ENCODE measurements at regions not wholly inside any gene's neighbourhood (a gene's known extent, or its start where the extent isn't known, plus 50 kb on each side); places are given as distances from the start of the nearest gene placed in this dataset.
"Not testable (repeated sequence)": the region's sequence is repeated elsewhere in the genome, so short reads cannot be mapped to it uniquely, and the experiment has no call there.

GRCh38 chr12:34218193-34219045 is 196.1 kb downstream of the ALG10 start:
- CTCF ChIA-PET = no interaction called here
- no peaks in the 10 kb centered on the region for H3K4me1 Mint-ChIP-seq (ENCODE audit: low read depth, unreplicated experiment)
- peaks cover 7% of the 10 kb centered on the region for H3K36me3 Mint-ChIP-seq (ENCODE audit: insufficient read depth, unreplicated experiment)
- H3K27ac Mint-ChIP-seq (ENCODE audit: unreplicated experiment) = peak overlapping the region; percentile 55
- no peaks in the 10 kb centered on the region for H3K27me3 Mint-ChIP-seq (ENCODE audit: unreplicated experiment)
- H3K4me3 Mint-ChIP-seq (ENCODE audit: low read depth, unreplicated experiment) = peak overlapping the region; percentile 69
- peak; percentile 65 for TF ChIP-seq CTCF (IDR thresholded peaks at IDR 0.05; ENCODE audit: unreplicated experiment)
- BruUV-seq (replicated peaks) = no TSS peak
- peak; percentile 76 for DNase-seq
- H3K9me3 Mint-ChIP-seq (ENCODE audit: low read depth, unreplicated experiment) = peaks cover 2% of the 10 kb centered on the region
- intact Hi-C loops (cut with micrococcal nuclease; ENCODE audit: unreplicated experiment) = loop anchor here (1.0 kb wide), 2 partner anchors 96 to 180 kb away; no protein-coding TSS in a partner anchor

- peaks cover 2% of the 10 kb centered on the region for H3K9me3 Mint-ChIP-seq (ENCODE audit: low read depth, unreplicated experiment)
- intact Hi-C loops (cut with micrococcal nuclease; ENCODE audit: unreplicated experiment) = no loop called here
- TF ChIP-seq CTCF (IDR thresholded peaks at IDR 0.05; ENCODE audit: unreplicated experiment) = no peak
- no TSS peak for BruUV-seq (replicated peaks)
- peak overlapping the region; percentile 69 for H3K4me3 Mint-ChIP-seq (ENCODE audit: low read depth, unreplicated experiment)
- CTCF ChIA-PET = no interaction called here
- H3K36me3 Mint-ChIP-seq (ENCODE audit: insufficient read depth, unreplicated experiment) = peaks cover 7% of the 10 kb centered on the region
- no peak for DNase-seq
- H3K27ac Mint-ChIP-seq (ENCODE audit: unreplicated experiment) = no peak overlapping the region
- no peaks in the 10 kb centered on the region for H3K4me1 Mint-ChIP-seq (ENCODE audit: low read depth, unreplicated experiment)
- no peaks in the 10 kb centered on the region for H3K27me3 Mint-ChIP-seq (ENCODE audit: unreplicated experiment)
These were observed 196.9 kb downstream of the ALG10 start for GRCh38 chr12:34219046-34219770.

GRCh38 chr12:34220079-34220478 is 197.8 kb downstream of the ALG10 start:
- intact Hi-C loops (cut with micrococcal nuclease; ENCODE audit: unreplicated experiment); H3K27ac Mint-ChIP-seq (ENCODE audit: unreplicated experiment); BruUV-seq (replicated peaks); H3K36me3 Mint-ChIP-seq (ENCODE audit: insufficient read depth, unreplicated experiment); H3K4me3 Mint-ChIP-seq (ENCODE audit: low read depth, unreplicated experiment); H3K27me3 Mint-ChIP-seq (ENCODE audit: unreplicated experiment); H3K4me1 Mint-ChIP-seq (ENCODE audit: low read depth, unreplicated experiment); H3K9me3 Mint-ChIP-seq (ENCODE audit: low read depth, unreplicated experiment); DNase-seq: not testable (repeated sequence)
- CTCF ChIA-PET = interaction anchor here (0.6 to 0.7 kb wide), 2 partner anchors 11 to 574 kb away, joined by 3 to 4 read pairs; no protein-coding TSS in a partner anchor

GRCh38 chr12:34223640-34224039 is 201.3 kb downstream of the ALG10 start:
- Mint-ChIP-seq H3K27me3 (ENCODE audit: unreplicated experiment) (no peaks in the 10 kb centered on the region), H3K4me1 (ENCODE audit: low read depth, unreplicated experiment) (no peaks in the 10 kb centered on the region), H3K4me3 (ENCODE audit: low read depth, unreplicated experiment) (no peak overlapping the region), H3K27ac (ENCODE audit: unreplicated experiment) (no peak overlapping the region), H3K36me3 (ENCODE audit: insufficient read depth, unreplicated experiment) (peaks cover 2% of the 10 kb centered on the region), H3K9me3 (ENCODE audit: low read depth, unreplicated experiment) (peaks cover 8% of the 10 kb centered on the region)
- no peak for TF ChIP-seq CTCF (IDR thresholded peaks at IDR 0.05; ENCODE audit: unreplicated experiment)
- CTCF ChIA-PET = no interaction called here
- intact Hi-C loops (cut with micrococcal nuclease; ENCODE audit: unreplicated experiment) = no loop called here
- BruUV-seq (replicated peaks) = no TSS peak
- no peak for DNase-seq

- BruUV-seq (replicated peaks); H3K4me3 Mint-ChIP-seq (ENCODE audit: low read depth, unreplicated experiment): not testable (repeated sequence)
These were observed 203.7 kb downstream of the ALG10 start for GRCh38 chr12:34226044-34226443.

GRCh38 chr12:34228046-34228445 is 205.8 kb downstream of the ALG10 start:
- H3K27ac Mint-ChIP-seq (ENCODE audit: unreplicated experiment); CTCF ChIA-PET: not testable (repeated sequence)
- peaks cover 16% of the 10 kb centered on the region for H3K9me3 Mint-ChIP-seq (ENCODE audit: low read depth, unreplicated experiment)

More at GRCh38 chr12:34226044-34226443, 203.7 kb downstream of the ALG10 start:
- H3K27me3 Mint-ChIP-seq (ENCODE audit: unreplicated experiment); CTCF ChIA-PET; H3K36me3 Mint-ChIP-seq (ENCODE audit: insufficient read depth, unreplicated experiment); intact Hi-C loops (cut with micrococcal nuclease; ENCODE audit: unreplicated experiment); H3K27ac Mint-ChIP-seq (ENCODE audit: unreplicated experiment); DNase-seq; H3K4me1 Mint-ChIP-seq (ENCODE audit: low read depth, unreplicated experiment): not testable (repeated sequence)
- peaks cover 13% of the 10 kb centered on the region for H3K9me3 Mint-ChIP-seq (ENCODE audit: low read depth, unreplicated experiment)

GRCh38 chr12:34229033-34229432 is 206.7 kb downstream of the ALG10 start:
- H3K4me3 Mint-ChIP-seq (ENCODE audit: low read depth, unreplicated experiment); BruUV-seq (replicated peaks); intact Hi-C loops (cut with micrococcal nuclease; ENCODE audit: unreplicated experiment); H3K27me3 Mint-ChIP-seq (ENCODE audit: unreplicated experiment); H3K4me1 Mint-ChIP-seq (ENCODE audit: low read depth, unreplicated experiment); CTCF ChIA-PET; DNase-seq; H3K36me3 Mint-ChIP-seq (ENCODE audit: insufficient read depth, unreplicated experiment); H3K27ac Mint-ChIP-seq (ENCODE audit: unreplicated experiment): not testable (repeated sequence)
- peaks cover 21% of the 10 kb centered on the region for H3K9me3 Mint-ChIP-seq (ENCODE audit: low read depth, unreplicated experiment)

More at GRCh38 chr12:34228046-34228445, 205.8 kb downstream of the ALG10 start:
- intact Hi-C loops (cut with micrococcal nuclease; ENCODE audit: unreplicated experiment); H3K4me1 Mint-ChIP-seq (ENCODE audit: low read depth, unreplicated experiment); H3K4me3 Mint-ChIP-seq (ENCODE audit: low read depth, unreplicated experiment); BruUV-seq (replicated peaks); H3K36me3 Mint-ChIP-seq (ENCODE audit: insufficient read depth, unreplicated experiment); H3K27me3 Mint-ChIP-seq (ENCODE audit: unreplicated experiment); DNase-seq: not testable (repeated sequence)

Measured in Calu3 (cell line).